ENCODE measurements at regions not wholly inside any gene's neighbourhood (a gene's known extent, or its start where the extent isn't known, plus 50 kb on each side); places are given as distances from the start of the nearest gene placed in this dataset.

DNA sequence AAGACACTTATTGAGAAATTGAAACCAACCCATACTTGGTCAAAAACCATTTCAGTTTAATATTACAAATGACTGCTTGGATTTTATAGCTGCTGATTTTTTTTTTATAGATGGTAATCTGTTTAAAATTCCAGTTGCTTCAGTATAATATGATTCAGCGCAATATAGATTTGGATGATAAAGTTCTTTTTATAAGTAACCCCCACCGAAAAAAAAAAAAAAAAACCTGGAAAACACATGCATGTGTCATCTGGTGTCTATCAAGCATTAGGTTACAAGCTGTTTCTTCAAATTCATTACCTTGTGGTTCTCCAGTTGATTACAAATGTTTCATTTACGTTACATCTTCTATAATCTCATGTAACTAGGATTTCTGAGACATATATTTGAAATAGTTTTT is 356.6 kb upstream of the ROBO2 start:
- H2AFZ ChIP-seq (ENCODE audit: low read depth, low read length) = no peak overlapping the region
- H3K27me3 ChIP-seq (ENCODE audit: low read depth, low read length) = no peaks in the 10 kb centered on the region
- no peak overlapping the region for H3K4me2 ChIP-seq (ENCODE audit: low read length)
- no peaks in the 10 kb centered on the region for H4K20me1 ChIP-seq (ENCODE audit: insufficient read depth, low read length)
- H3K27ac ChIP-seq (ENCODE audit: low read length) = no peak overlapping the region
- H3K9me3 ChIP-seq (ENCODE audit: insufficient read depth, low read length) = no peaks in the 10 kb centered on the region
- TF ChIP-seq, protein P1, sequence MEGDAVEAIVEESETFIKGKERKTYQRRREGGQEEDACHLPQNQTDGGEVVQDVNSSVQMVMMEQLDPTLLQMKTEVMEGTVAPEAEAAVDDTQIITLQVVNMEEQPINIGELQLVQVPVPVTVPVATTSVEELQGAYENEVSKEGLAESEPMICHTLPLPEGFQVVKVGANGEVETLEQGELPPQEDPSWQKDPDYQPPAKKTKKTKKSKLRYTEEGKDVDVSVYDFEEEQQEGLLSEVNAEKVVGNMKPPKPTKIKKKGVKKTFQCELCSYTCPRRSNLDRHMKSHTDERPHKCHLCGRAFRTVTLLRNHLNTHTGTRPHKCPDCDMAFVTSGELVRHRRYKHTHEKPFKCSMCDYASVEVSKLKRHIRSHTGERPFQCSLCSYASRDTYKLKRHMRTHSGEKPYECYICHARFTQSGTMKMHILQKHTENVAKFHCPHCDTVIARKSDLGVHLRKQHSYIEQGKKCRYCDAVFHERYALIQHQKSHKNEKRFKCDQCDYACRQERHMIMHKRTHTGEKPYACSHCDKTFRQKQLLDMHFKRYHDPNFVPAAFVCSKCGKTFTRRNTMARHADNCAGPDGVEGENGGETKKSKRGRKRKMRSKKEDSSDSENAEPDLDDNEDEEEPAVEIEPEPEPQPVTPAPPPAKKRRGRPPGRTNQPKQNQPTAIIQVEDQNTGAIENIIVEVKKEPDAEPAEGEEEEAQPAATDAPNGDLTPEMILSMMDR (IDR thresholded peaks at IDR 0.05; ENCODE audit: low read depth, low read length) = no peak
- TF ChIP-seq EZH2phosphoT487 (IDR thresholded peaks at IDR 0.05; ENCODE audit: low read depth) = no peak
- no peak overlapping the region for H3K4me3 ChIP-seq (ENCODE audit: low read length)
- H3K36me3 ChIP-seq (replicated peaks; ENCODE audit: low read depth, low read length) = no peaks in the 10 kb centered on the region
- H3K9ac ChIP-seq (ENCODE audit: low read length) = no peak overlapping the region
- H3K79me2 ChIP-seq (ENCODE audit: low read length) = no peaks in the 10 kb centered on the region
- H3K4me1 ChIP-seq (ENCODE audit: low read length) = no peaks in the 10 kb centered on the region

DNA sequence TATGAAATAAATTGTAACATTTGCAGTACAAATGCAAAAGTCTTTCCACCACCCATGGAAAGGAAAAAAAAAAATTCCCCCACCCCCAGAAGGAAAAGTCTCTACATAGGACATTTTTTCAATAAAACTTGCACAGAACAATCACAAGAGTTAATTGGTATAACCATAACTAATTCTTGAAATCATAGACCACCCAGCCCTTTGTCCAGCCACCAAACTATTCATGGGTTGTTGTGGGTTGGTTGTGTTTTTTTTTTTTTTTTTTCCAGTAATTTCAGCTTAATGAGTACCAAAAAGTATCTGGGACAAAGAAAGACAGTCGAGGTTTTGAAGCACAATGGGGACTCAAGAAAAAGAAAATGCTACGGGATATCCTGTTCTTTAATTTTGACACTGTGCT is 355.0 kb upstream of the ROBO2 start:
- no peaks in the 10 kb centered on the region for H3K36me3 ChIP-seq (replicated peaks; ENCODE audit: low read depth, low read length)
- TF ChIP-seq EZH2phosphoT487 (IDR thresholded peaks at IDR 0.05; ENCODE audit: low read depth) = no peak
- TF ChIP-seq, protein P1 (IDR thresholded peaks at IDR 0.05; ENCODE audit: low read depth, low read length) = no peak
- H2AFZ ChIP-seq (ENCODE audit: low read depth, low read length) = no peak overlapping the region
- H3K27me3 ChIP-seq (ENCODE audit: low read depth, low read length) = no peaks in the 10 kb centered on the region
- H3K79me2 ChIP-seq (ENCODE audit: low read length) = no peaks in the 10 kb centered on the region
- H3K4me3 ChIP-seq (ENCODE audit: low read length) = no peak overlapping the region
- no peak overlapping the region for H3K27ac ChIP-seq (ENCODE audit: low read length)
- no peaks in the 10 kb centered on the region for H3K4me1 ChIP-seq (ENCODE audit: low read length)
- no peaks in the 10 kb centered on the region for H3K9me3 ChIP-seq (ENCODE audit: insufficient read depth, low read length)
- H3K9ac ChIP-seq (ENCODE audit: low read length) = no peak overlapping the region
- H3K4me2 ChIP-seq (ENCODE audit: low read length) = no peak overlapping the region
- H4K20me1 ChIP-seq (ENCODE audit: insufficient read depth, low read length) = no peaks in the 10 kb centered on the region

DNA sequence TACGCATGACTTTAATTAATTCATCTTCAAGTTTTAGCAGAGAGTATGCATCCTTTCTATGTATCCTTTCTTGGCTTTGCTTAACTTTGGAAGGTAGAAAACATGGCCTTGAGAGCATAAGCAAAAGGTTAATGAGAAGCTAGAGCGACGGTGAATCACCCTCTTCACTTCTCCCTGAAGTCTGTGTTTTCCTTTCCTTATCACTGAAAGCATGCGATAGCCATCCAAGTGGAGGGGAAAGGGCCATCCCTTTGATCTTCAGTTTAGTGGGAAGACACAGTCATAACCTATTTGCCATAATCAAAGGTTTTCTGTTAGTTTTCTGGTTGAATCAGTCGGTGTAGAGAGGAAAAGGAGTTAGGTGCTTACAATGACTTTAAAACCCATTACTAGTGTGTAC is 354.0 kb upstream of the ROBO2 start:
- Histone ChIP-seq H2AFZ (ENCODE audit: low read depth, low read length) (no peak overlapping the region), H3K27me3 (ENCODE audit: low read depth, low read length) (no peaks in the 10 kb centered on the region), H3K27ac (ENCODE audit: low read length) (no peak overlapping the region), H3K79me2 (ENCODE audit: low read length) (no peaks in the 10 kb centered on the region), H3K4me1 (ENCODE audit: low read length) (no peaks in the 10 kb centered on the region), H3K4me3 (ENCODE audit: low read length) (no peak overlapping the region), H4K20me1 (ENCODE audit: insufficient read depth, low read length) (no peaks in the 10 kb centered on the region), H3K36me3 (replicated peaks; ENCODE audit: low read depth, low read length) (no peaks in the 10 kb centered on the region), H3K9me3 (ENCODE audit: insufficient read depth, low read length) (no peaks in the 10 kb centered on the region), H3K9ac (ENCODE audit: low read length) (no peak overlapping the region), H3K4me2 (ENCODE audit: low read length) (no peak overlapping the region)
- no peak for TF ChIP-seq EZH2phosphoT487 (IDR thresholded peaks at IDR 0.05; ENCODE audit: low read depth)
- TF ChIP-seq, protein P1 (IDR thresholded peaks at IDR 0.05; ENCODE audit: low read depth, low read length) = no peak

DNA sequence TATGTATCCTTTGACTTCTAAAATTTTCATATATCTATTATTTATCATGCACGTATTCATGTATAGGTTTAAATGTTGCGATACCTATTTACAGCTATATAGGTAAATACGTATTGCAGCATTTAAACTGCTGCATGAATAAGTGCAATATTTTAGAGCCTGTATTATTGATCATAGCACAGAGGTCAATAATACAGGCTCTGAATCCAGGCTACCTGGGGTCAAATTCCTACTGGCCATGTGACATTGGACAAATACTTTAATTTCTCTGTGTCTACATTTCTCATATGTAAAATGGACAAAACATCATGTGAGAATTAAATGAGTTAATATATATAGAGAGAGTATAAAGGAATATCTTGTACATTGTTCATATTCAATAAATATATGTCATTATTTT is 352.9 kb upstream of the ROBO2 start:
- no peaks in the 10 kb centered on the region for H4K20me1 ChIP-seq (ENCODE audit: insufficient read depth, low read length)
- TF ChIP-seq, protein P1 (IDR thresholded peaks at IDR 0.05; ENCODE audit: low read depth, low read length) = no peak
- no peak for TF ChIP-seq EZH2phosphoT487 (IDR thresholded peaks at IDR 0.05; ENCODE audit: low read depth)
- H3K4me2 ChIP-seq (ENCODE audit: low read length) = no peak overlapping the region
- no peaks in the 10 kb centered on the region for H3K9me3 ChIP-seq (ENCODE audit: insufficient read depth, low read length)
- H3K4me1 ChIP-seq (ENCODE audit: low read length) = no peaks in the 10 kb centered on the region
- H3K79me2 ChIP-seq (ENCODE audit: low read length) = no peaks in the 10 kb centered on the region
- no peak overlapping the region for H3K9ac ChIP-seq (ENCODE audit: low read length)
- no peak overlapping the region for H3K27ac ChIP-seq (ENCODE audit: low read length)
- H3K36me3 ChIP-seq (replicated peaks; ENCODE audit: low read depth, low read length) = no peaks in the 10 kb centered on the region
- H3K4me3 ChIP-seq (ENCODE audit: low read length) = no peak overlapping the region
- H3K27me3 ChIP-seq (ENCODE audit: low read depth, low read length) = no peaks in the 10 kb centered on the region
- no peak overlapping the region for H2AFZ ChIP-seq (ENCODE audit: low read depth, low read length)

All from OCI-LY3 (cell line).